ENCODE measurements at regions not wholly inside any gene's neighbourhood (a gene's known extent, or its start where the extent isn't known, plus 50 kb on each side); places are given as distances from the start of the nearest gene placed in this dataset.
"Not testable (repeated sequence)": the region's sequence is repeated elsewhere in the genome, so short reads cannot be mapped to it uniquely, and the experiment has no call there.

DNA sequence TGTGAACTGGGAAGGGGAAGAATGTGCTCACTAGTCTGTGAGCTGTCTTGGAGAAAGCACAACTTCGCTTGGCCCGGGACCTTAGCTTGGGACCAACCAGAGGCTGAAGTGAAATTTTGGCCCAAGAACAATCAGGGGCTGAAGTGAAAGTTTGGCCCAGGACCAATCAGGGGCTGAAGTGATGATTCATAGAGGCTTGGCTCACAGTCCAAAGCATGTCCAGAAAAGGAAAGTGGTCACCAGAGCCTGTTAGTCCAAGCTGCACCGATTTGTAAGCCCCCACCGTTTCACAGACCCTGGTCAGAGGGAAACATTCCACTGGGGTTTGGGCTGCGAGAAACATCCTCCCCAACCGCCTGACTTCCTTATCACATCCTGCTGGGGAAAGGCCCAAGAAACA is 763.3 kb downstream of the SPATA31A7 start:
- H3K4me1 Mint-ChIP-seq; H3K4me3 Mint-ChIP-seq; H3K36me3 Mint-ChIP-seq; ATAC-seq (ENCODE audit: low read depth); H3K27me3 Mint-ChIP-seq; H3K9me3 Mint-ChIP-seq; DNase-seq (ENCODE audit: low spot score in 2 of 2); H3K27ac Mint-ChIP-seq: not testable (repeated sequence)

DNA sequence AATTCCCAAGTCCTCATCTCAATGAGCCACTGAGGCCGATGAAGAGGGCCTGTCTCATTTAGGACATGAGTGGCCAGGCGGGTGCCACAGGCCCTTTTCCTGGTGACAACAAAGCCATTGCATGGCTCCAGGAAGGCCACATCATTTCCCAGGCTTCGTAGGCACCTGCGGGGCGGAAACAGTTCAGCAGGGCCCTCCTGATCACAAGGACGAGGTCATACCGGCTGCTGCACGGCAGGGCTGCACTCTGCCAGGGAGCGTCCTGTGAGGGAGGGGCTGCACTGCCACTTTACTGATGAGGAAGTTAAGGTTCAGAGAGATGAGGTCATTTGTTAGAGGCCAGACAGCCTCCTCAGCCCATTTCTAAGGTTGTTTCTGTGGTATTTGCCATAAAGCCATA is 781.8 kb downstream of the SPATA31A7 start:
- not testable (repeated sequence) for H3K27ac Mint-ChIP-seq; H3K27me3 Mint-ChIP-seq; H3K4me1 Mint-ChIP-seq; H3K9me3 Mint-ChIP-seq; H3K4me3 Mint-ChIP-seq; H3K36me3 Mint-ChIP-seq; DNase-seq (ENCODE audit: low spot score in 2 of 2); ATAC-seq (ENCODE audit: low read depth)

DNA sequence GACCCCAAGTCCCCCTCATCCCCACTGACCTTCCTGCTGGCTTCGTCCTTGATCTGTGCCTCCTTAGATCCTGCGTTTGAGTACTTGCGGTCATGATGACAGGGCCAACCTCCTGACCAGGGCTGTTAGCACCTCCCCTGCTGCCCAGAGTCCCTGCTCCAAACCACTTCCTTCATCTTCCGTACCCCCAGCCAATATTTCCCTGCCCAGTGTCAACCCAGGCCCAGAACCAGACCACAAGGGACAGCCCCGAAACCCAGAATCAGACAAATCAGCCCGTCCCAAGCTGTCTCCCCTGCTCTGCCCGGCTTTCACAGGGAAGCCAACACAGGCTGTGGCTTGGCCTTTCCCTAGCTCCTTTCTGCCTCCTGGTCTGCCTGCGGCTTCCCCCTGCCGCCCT is 784.7 kb downstream of the SPATA31A7 start:
- H3K4me1 Mint-ChIP-seq; H3K4me3 Mint-ChIP-seq; ATAC-seq (ENCODE audit: low read depth); DNase-seq (ENCODE audit: low spot score in 2 of 2); H3K36me3 Mint-ChIP-seq; H3K27ac Mint-ChIP-seq; H3K27me3 Mint-ChIP-seq; H3K9me3 Mint-ChIP-seq: not testable (repeated sequence)

DNA sequence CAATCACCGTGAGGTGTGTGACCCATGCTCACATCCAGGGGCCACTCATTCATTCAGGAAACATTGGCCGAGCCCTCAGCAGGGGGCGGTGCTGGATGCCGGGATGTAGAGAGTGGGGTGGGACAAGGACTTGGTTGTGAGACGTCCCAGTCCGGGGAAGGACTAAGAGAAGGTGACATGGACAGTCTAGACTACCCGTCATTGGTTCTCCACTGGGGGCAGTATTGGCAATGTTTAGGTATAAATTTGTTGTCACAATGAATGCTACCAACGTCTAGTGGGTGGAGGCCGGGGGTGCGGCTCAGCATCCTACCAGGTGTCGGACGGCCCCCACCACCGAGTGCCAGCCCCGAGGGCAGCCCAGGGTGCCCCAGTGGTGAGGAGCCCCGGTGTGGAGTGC is 786.5 kb downstream of the SPATA31A7 start:
- not testable (repeated sequence) for ATAC-seq (ENCODE audit: low read depth); H3K27ac Mint-ChIP-seq; H3K9me3 Mint-ChIP-seq; H3K36me3 Mint-ChIP-seq; H3K4me3 Mint-ChIP-seq; H3K27me3 Mint-ChIP-seq; H3K4me1 Mint-ChIP-seq; DNase-seq (ENCODE audit: low spot score in 2 of 2)

DNA sequence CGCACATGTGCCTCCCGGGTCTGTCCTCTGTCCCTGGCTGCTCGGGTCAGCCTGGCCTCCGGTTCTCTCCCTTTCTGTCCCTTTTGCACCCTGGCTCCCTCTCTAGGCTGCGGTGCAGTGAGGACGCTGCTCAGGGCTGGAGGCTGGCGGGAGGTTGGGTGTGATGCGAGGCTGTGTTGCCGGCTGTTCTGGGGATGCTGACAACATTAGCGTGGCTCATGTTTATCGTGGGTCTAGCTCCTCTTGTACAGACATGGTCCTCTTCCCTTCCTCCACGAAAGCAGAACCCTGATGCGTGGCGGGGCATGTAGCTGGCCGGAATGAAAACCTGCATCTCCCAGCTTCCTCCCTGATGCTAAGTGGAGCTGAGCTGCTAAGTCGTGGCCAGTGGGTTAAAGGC is 792.9 kb downstream of the SPATA31A7 start:
- H3K36me3 Mint-ChIP-seq; H3K4me1 Mint-ChIP-seq; H3K27ac Mint-ChIP-seq; H3K9me3 Mint-ChIP-seq; H3K27me3 Mint-ChIP-seq; H3K4me3 Mint-ChIP-seq; ATAC-seq (ENCODE audit: low read depth); DNase-seq (ENCODE audit: low spot score in 2 of 2): not testable (repeated sequence)

DNA sequence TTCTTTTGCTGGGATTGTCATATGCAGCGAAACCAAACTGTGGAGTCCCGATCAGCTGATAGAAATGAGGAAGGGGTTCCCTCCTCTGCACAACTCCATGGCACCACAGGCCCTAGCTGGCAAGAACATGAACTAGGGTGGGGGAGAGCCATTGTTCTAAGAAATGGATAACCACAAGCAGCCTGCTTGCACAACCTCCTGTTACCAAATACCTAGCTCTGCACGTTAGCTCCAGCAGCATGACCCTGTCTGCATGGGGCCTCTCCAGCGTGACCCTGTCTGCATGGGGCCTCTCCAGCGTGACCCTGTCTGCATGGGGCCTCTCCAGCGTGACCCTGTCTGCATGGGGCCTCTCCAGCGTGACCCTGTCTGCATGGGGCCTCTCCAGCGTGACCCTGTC is 793.6 kb downstream of the SPATA31A7 start:
- H3K36me3 Mint-ChIP-seq; H3K9me3 Mint-ChIP-seq; H3K27ac Mint-ChIP-seq; H3K4me3 Mint-ChIP-seq; DNase-seq (ENCODE audit: low spot score in 2 of 2); ATAC-seq (ENCODE audit: low read depth); H3K27me3 Mint-ChIP-seq; H3K4me1 Mint-ChIP-seq: not testable (repeated sequence)

DNA sequence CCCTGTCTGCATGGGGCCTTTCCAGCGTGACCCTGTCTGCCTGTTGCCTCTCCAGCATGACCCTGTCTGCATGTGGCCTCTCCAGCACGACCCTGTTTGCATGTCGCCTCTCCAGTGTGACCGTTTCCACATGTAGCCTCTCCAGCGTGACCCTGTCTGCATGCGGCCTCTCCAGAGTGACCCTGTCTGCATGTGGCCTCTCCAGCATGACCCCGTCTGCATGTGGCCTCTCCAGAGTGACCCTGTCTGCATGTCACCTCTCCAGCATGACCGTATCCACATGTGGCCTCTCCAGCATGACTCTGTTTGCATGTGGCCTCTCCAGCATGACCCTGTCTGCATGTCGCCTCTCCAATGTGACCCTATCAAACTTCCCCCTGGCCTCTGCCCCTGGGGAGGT is 794.1 kb downstream of the SPATA31A7 start:
- not testable (repeated sequence) for H3K27me3 Mint-ChIP-seq; H3K4me3 Mint-ChIP-seq; ATAC-seq (ENCODE audit: low read depth); H3K9me3 Mint-ChIP-seq; DNase-seq (ENCODE audit: low spot score in 2 of 2); H3K27ac Mint-ChIP-seq; H3K4me1 Mint-ChIP-seq; H3K36me3 Mint-ChIP-seq

DNA sequence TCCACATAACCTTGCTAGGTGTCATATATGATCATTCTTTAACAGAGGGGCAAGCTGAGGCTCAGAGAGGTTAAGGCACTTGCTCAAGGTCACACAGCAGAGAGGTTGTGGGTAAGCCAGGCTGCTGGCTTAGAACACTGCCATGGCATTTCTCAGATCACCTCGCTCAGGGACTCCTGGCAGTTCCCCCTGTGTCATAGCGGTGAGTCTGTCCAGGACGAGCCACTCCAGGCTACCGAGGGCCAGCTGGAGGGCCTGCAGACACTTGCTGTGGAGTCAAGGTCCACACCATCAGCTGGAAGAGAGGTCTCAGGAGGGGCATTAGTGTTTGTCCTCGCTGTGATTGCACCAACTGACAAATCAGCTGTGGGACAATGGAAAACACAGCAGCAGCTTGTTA is 794.7 kb downstream of the SPATA31A7 start:
- not testable (repeated sequence) for H3K27me3 Mint-ChIP-seq; ATAC-seq (ENCODE audit: low read depth); H3K36me3 Mint-ChIP-seq; H3K27ac Mint-ChIP-seq; H3K4me3 Mint-ChIP-seq; H3K4me1 Mint-ChIP-seq; DNase-seq (ENCODE audit: low spot score in 2 of 2); H3K9me3 Mint-ChIP-seq

DNA sequence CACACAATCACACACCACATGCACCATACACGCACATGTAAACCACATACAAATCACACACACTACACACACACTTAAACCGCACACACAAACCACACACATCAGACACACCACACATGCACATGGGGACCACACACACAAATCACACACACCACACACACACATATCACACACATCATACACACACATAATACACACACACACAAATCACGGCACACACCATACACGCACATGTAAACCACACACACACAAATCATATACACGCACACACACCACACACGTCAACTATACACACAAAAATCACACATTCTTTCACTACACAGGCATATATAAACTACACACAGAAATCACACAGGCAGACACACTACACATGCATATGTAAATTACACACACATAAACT is 802.3 kb downstream of the SPATA31A7 start:
- H3K4me3 Mint-ChIP-seq; H3K27me3 Mint-ChIP-seq; ATAC-seq (ENCODE audit: low read depth); H3K27ac Mint-ChIP-seq; H3K4me1 Mint-ChIP-seq; H3K36me3 Mint-ChIP-seq; H3K9me3 Mint-ChIP-seq; DNase-seq (ENCODE audit: low spot score in 2 of 2): not testable (repeated sequence)

DNA sequence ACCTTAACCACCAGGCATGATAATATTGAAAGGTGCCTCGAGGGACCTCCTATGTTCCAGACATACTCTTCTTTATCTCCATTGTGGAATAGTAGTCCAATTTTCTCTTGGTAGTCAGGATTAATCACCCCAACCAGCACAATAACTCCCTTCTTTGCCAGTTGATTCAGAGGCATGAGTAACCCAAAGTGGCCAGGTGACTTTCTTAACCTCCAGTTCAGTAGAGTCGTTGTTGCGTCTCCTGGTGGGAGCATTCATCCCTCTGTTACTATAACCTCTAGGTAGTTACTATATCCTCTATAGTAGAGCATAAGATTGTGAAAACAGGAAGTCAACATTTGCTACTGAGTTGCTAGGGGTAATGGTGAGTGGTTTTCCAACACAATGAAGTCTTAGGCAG is 842.6 kb downstream of the SPATA31A7 start:
- not testable (repeated sequence) for ATAC-seq (ENCODE audit: low read depth); H3K4me3 Mint-ChIP-seq; H3K9me3 Mint-ChIP-seq; DNase-seq (ENCODE audit: low spot score in 2 of 2); H3K27ac Mint-ChIP-seq; H3K4me1 Mint-ChIP-seq; H3K27me3 Mint-ChIP-seq; H3K36me3 Mint-ChIP-seq

DNA sequence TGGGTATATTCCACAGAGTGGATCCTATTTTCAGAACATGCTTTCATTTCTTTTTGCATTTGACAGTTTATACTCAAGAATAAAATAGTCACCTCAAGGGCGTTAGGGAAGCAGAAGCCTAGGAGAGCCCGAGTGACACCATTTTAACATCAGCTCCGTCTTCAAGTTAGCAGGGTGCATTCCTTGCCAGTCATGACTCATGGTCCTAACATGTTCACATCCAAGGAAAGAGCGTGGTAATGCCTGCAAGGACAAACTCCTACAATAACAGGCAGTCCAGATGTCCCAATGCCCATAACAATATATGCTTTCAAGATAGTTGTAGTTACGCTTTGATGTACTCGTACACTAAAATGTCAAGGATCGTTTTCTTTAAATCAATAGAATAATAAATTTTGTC is 848.4 kb downstream of the SPATA31A7 start:
- DNase-seq (ENCODE audit: low spot score in 2 of 2); H3K27ac Mint-ChIP-seq; H3K27me3 Mint-ChIP-seq; H3K9me3 Mint-ChIP-seq; ATAC-seq (ENCODE audit: low read depth); H3K36me3 Mint-ChIP-seq; H3K4me1 Mint-ChIP-seq; H3K4me3 Mint-ChIP-seq: not testable (repeated sequence)

DNA sequence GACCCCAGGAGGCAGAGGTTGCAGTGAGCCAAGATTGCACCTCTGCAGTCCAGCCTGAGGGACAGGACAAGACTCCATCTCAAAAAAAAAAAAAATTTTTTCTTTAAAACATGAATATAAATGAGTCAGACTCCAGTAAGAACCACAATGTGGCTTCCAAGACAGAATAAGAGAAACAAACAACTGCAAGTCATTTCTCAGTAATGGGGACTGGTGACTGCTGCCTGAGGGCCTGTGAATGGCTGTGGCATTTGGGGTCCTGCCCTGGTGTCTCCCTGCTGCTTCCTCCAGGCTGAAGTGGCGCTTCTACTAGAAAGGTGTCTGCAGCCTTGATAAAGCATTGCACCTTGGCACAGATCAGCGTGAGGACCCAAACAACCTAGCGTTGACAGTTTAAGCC is 868.3 kb downstream of the SPATA31A7 start:
- DNase-seq (ENCODE audit: low spot score in 2 of 2); H3K36me3 Mint-ChIP-seq; H3K27ac Mint-ChIP-seq; H3K9me3 Mint-ChIP-seq; H3K4me1 Mint-ChIP-seq; H3K27me3 Mint-ChIP-seq; H3K4me3 Mint-ChIP-seq; ATAC-seq (ENCODE audit: low read depth): not testable (repeated sequence)

DNA sequence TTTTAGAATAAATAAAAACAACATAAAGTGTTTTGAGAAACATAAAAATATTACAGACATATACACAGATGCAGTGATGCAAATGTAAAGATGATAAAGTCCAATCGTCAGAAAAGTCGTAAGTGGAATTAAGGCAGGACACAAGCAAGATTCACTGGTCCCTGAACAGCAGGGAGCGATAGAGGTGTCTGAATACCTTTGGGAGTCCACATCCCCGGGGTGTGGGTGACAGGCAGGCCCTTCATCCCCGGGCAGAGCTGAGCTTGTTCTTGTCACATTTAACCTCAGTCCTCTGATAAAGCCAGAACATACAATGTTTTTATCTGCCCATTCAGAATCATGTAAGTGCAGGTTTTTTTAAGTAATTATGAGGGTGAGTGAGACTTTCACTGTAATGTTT is 881.2 kb downstream of the SPATA31A7 start:
- ATAC-seq (ENCODE audit: low read depth); H3K9me3 Mint-ChIP-seq; H3K27ac Mint-ChIP-seq; DNase-seq (ENCODE audit: low spot score in 2 of 2); H3K4me1 Mint-ChIP-seq; H3K4me3 Mint-ChIP-seq; H3K36me3 Mint-ChIP-seq; H3K27me3 Mint-ChIP-seq: not testable (repeated sequence)

DNA sequence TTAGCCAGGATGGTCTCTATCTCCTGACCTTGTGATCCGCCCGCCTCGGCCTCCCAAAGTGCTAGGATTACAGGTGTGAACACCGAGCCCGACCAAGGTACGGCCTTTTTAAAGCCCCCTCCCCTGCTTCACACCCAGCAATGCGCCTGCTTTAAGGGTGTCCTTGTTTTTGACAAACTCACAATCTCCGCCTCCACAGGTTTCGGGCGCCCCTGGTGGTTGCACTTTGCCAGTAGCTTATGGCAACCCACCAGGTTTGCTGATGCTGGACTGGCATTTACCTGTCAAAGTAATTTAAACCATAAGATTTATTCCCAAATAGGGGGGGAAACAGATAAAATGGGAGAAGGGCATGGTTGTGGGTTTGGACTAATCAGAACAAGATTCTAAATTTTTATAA is 883.6 kb downstream of the SPATA31A7 start:
- H3K4me3 Mint-ChIP-seq; DNase-seq (ENCODE audit: low spot score in 2 of 2); H3K36me3 Mint-ChIP-seq; H3K4me1 Mint-ChIP-seq; ATAC-seq (ENCODE audit: low read depth); H3K27me3 Mint-ChIP-seq; H3K9me3 Mint-ChIP-seq; H3K27ac Mint-ChIP-seq: not testable (repeated sequence)

DNA sequence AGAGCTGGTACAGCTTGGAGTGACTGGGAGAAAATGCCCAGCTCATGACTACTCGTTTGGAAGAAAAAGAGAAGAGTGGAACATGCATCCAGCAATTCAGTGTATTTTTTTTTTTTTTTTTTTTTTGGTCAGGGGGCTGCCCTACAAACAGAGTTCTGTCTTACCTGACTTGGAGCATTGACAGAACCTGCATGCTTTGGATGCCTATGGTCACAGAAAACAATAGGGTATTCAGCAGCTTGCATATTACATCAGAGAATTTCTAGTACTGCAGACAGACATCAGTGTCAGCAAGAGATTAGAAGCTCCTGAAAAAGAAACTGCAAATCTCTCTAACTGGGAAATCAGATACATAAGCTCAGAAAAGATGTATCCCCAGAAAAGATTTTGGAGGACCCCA is 894.4 kb downstream of the SPATA31A7 start:
- H3K9me3 Mint-ChIP-seq; H3K27ac Mint-ChIP-seq; DNase-seq (ENCODE audit: low spot score in 2 of 2); ATAC-seq (ENCODE audit: low read depth); H3K27me3 Mint-ChIP-seq; H3K4me1 Mint-ChIP-seq; H3K4me3 Mint-ChIP-seq; H3K36me3 Mint-ChIP-seq: not testable (repeated sequence)

Data from memory B cell (primary cell).